Kidney epithelial cell (primary cell): ENCODE measurements at regions not wholly inside any gene's neighbourhood (a gene's known extent, or its start where the extent isn't known, plus 50 kb on each side); places are given as distances from the start of the nearest gene placed in this dataset.

Experiments
- DNase-seq: peaks from one replicate; pipeline ENCODE4 v3.0.0-alpha.2; 2010; ENCODE audit warnings: low read depth
- H3K27me3 ChIP-seq: 2 replicates; pipeline ENCODE4 v1.6.0; 2011; ENCODE audit warnings: low read length; ENCODE audit not compliant: control insufficient read depth, insufficient read depth
- H3K36me3 ChIP-seq: 2 replicates; pipeline ENCODE4 v1.5.1; 2011; ENCODE audit warnings: low read length; ENCODE audit not compliant: control insufficient read depth, insufficient read depth
- H3K4me3 ChIP-seq: 2 replicates; pipeline ENCODE4 v1.5.1; 2011; ENCODE audit warnings: low read depth, mild to moderate bottlenecking, control low read depth, low read length
- TF ChIP-seq, protein P1 (sequence below): IDR thresholded peaks from 2 replicates; pipeline ENCODE4 v1.5.1; 2011; ENCODE audit warnings: mild to moderate bottlenecking, moderate library complexity, low read length, control low read depth, inconsistent platforms; ENCODE audit not compliant: insufficient read depth, poor library complexity, severe bottlenecking

- H3K36me3 ChIP-seq: no peaks in the 10 kb centered on the region
- TF ChIP-seq, protein P1, sequence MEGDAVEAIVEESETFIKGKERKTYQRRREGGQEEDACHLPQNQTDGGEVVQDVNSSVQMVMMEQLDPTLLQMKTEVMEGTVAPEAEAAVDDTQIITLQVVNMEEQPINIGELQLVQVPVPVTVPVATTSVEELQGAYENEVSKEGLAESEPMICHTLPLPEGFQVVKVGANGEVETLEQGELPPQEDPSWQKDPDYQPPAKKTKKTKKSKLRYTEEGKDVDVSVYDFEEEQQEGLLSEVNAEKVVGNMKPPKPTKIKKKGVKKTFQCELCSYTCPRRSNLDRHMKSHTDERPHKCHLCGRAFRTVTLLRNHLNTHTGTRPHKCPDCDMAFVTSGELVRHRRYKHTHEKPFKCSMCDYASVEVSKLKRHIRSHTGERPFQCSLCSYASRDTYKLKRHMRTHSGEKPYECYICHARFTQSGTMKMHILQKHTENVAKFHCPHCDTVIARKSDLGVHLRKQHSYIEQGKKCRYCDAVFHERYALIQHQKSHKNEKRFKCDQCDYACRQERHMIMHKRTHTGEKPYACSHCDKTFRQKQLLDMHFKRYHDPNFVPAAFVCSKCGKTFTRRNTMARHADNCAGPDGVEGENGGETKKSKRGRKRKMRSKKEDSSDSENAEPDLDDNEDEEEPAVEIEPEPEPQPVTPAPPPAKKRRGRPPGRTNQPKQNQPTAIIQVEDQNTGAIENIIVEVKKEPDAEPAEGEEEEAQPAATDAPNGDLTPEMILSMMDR: no peak
- H3K27me3 ChIP-seq: no peaks in the 10 kb centered on the region
- H3K4me3 ChIP-seq: no peak overlapping the region
- DNase-seq: no peak
Observed at GRCh38 chr5:4383102-4383501, 757.0 kb upstream of the ADAMTS16 start.

- TF ChIP-seq, protein P1: no peak
- Histone ChIP-seq H3K4me3 (no peak overlapping the region), H3K27me3 (no peaks in the 10 kb centered on the region), H3K36me3 (no peaks in the 10 kb centered on the region)
- no peak for DNase-seq
Observed at GRCh38 chr5:4383518-4384198, 756.5 kb upstream of the ADAMTS16 start.

GRCh38 chr5:4384649-4385048, 755.5 kb upstream of the ADAMTS16 start:
- TF ChIP-seq, protein P1: no peak
- no peaks in the 10 kb centered on the region for H3K27me3 ChIP-seq
- no peaks in the 10 kb centered on the region for H3K36me3 ChIP-seq
- no peak for DNase-seq
- H3K4me3 ChIP-seq: no peak overlapping the region

- Histone ChIP-seq H3K4me3 (no peak overlapping the region), H3K36me3 (no peaks in the 10 kb centered on the region), H3K27me3 (no peaks in the 10 kb centered on the region)
- TF ChIP-seq, protein P1: no peak
- DNase-seq: no peak
Observed at GRCh38 chr5:4386152-4386551, 754.0 kb upstream of the ADAMTS16 start.

DNA sequence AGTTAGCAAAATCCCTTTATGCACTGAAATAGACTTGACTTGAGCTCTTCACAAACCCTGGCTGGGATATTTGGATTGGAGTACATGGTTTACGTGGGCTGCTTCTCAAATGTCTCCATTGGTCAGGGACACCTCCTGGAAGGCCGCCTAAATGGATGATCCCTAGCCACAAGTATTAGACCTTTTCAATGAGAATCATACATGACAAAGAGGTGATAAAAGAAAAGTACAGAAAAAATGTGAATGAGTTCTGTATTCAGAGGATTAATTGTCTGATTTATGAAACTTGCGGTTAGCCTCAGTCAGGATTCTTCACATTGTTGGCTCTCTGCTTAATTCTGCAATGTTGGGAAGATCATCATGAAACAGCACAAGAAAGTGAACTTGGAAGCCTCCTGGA, 752.8 kb upstream of the ADAMTS16 start:
- TF ChIP-seq, protein P1: no peak

DNA sequence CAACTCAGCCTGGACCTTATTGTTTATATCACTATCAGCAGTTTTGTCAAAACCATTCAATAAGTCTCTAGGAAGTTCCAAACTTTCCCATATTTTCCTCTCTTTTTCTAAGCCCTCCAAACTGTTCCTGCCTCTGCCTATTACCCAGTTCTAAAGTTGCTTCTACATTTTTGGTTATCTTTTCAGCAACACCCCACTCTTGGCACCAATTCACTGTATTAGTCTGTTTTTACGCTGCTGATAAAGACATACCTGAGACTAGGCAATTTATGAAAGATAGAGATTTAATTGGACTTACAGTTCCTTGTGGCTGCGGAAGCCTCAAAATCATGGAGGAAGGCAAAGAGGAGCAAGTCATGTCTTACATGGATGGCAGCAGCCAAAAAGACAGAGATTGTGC, 744.4 kb upstream of the ADAMTS16 start:
- TF ChIP-seq, protein P1: no peak
- no peaks in the 10 kb centered on the region for H3K27me3 ChIP-seq
- no peak overlapping the region for H3K4me3 ChIP-seq
- no peak for DNase-seq
- H3K36me3 ChIP-seq: no peaks in the 10 kb centered on the region

More for the DNA sequence above, 752.8 kb upstream of the ADAMTS16 start:
- Histone ChIP-seq H3K36me3 (no peaks in the 10 kb centered on the region), H3K27me3 (no peaks in the 10 kb centered on the region), H3K4me3 (no peak overlapping the region)
- no peak for DNase-seq
